ENCODE measurements at regions not wholly inside any gene's neighbourhood (a gene's known extent, or its start where the extent isn't known, plus 50 kb on each side); places are given as distances from the start of the nearest gene placed in this dataset.
"Not testable (repeated sequence)": the region's sequence is repeated elsewhere in the genome, so short reads cannot be mapped to it uniquely, and the experiment has no call there.

DNA sequence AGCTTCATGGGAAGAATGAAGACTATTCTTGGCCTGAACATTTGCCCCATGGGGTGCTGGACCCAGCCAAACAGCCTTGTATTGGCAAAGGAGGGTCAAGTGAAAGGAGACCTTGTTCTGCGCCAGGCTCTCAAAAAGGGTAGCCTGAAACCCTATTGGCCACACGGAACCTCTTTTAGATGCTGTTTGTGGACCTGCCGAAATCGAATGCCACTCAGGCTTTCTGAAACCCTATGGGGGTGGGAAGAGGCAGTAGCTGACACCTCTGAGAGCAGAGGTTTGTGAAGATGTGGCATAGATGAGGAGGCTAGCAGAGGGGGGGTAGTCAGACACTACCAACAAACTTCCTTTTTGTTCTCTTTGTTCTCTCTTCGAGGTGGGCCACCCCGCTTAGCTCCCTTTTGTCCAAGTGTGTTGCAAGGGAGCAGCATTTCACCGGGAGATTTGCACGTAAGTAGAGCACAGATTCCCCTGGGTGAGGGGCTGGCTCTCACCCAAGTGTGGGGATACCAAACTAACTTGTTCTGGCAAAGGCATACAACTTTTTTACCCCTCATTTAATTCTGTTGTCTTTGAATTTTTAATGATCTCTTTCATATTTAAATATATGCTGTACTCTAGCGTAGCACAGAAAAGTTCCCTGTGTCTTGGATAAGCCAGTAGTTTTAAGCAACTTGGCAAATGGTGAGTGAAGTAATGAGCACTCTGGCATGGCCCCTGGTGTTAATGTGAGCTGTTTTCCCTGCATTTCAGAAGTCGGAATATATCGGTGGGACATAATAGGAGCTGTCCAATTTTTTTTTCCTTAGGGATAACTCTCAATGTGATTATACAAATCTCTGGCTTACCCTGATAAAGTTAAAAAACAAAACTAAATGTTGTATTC is 107.7 kb downstream of the SEPTIN7 start:
- H3K27me3 ChIP-seq (ENCODE audit: low read length): no peaks in the 10 kb centered on the region
- H3K4me2 ChIP-seq (ENCODE audit: low read depth, low read length, poor library complexity, severe bottlenecking): no peak overlapping the region
- peaks cover 23% of the 10 kb centered on the region; the same call in 1 of the 2 replicates for H3F3A ChIP-seq (ENCODE audit: insufficient read depth)
- no peaks in the 10 kb centered on the region for H3K9me3 ChIP-seq (ENCODE audit: insufficient read depth, low read length)
- TF ChIP-seq, protein P1, sequence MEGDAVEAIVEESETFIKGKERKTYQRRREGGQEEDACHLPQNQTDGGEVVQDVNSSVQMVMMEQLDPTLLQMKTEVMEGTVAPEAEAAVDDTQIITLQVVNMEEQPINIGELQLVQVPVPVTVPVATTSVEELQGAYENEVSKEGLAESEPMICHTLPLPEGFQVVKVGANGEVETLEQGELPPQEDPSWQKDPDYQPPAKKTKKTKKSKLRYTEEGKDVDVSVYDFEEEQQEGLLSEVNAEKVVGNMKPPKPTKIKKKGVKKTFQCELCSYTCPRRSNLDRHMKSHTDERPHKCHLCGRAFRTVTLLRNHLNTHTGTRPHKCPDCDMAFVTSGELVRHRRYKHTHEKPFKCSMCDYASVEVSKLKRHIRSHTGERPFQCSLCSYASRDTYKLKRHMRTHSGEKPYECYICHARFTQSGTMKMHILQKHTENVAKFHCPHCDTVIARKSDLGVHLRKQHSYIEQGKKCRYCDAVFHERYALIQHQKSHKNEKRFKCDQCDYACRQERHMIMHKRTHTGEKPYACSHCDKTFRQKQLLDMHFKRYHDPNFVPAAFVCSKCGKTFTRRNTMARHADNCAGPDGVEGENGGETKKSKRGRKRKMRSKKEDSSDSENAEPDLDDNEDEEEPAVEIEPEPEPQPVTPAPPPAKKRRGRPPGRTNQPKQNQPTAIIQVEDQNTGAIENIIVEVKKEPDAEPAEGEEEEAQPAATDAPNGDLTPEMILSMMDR (IDR thresholded peaks at IDR 0.05; ENCODE audit: insufficient read depth, low read length, poor library complexity, severe bottlenecking): no peak
- no peak for TF ChIP-seq EZH2phosphoT487 (conservative IDR thresholded peaks at IDR 0.05; ENCODE audit: low read length)
- H3K9me2 ChIP-seq (replicated peaks; ENCODE audit: insufficient read depth, low read length): no peaks in the 10 kb centered on the region
- H3K9ac ChIP-seq (ENCODE audit: low read length): no peak overlapping the region
- H3K27ac ChIP-seq (ENCODE audit: low read depth, low read length): no peak overlapping the region
- no peaks in the 10 kb centered on the region for H4K20me1 ChIP-seq (ENCODE audit: low read depth, low read length)
- no peak overlapping the region for H3K4me3 ChIP-seq (ENCODE audit: insufficient read depth, low read length, poor library complexity, severe bottlenecking)
- no peak overlapping the region for H2AFZ ChIP-seq (ENCODE audit: low read depth, low read length, severe bottlenecking)
- H3K36me3 ChIP-seq (ENCODE audit: low read length): peaks cover 10% of the 10 kb centered on the region
- H3K79me2 ChIP-seq (ENCODE audit: insufficient read depth, low read length): no peaks in the 10 kb centered on the region

DNA sequence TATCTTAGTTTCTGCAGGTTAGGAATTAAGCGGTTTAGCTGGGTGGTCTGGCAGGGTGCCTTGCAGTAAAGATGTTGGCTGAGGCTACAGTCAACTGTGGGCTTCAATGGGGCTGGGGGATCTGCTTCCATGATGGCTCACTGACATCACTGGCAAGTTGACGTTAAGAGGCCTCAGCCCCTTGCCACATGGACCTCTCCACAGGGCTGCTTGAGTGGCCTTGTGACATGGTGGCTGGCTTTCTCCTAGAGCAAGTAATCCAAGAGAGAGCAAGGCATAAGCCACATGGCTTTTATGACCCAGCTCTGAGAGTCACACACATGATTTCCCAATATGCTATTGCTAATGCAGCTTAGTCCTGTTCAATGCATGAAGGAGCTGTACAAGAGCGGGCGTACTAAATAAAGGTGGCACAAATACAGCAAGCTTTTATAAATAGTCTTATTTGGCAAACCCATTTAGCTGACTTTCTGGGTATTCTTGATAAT is 109.1 kb downstream of the SEPTIN7 start:
- no peak for TF ChIP-seq EZH2phosphoT487 (conservative IDR thresholded peaks at IDR 0.05; ENCODE audit: low read length)
- TF ChIP-seq, protein P1 (IDR thresholded peaks at IDR 0.05; ENCODE audit: insufficient read depth, low read length, poor library complexity, severe bottlenecking): no peak

GRCh38 chr7:35910621-35911020 is 109.8 kb downstream of the SEPTIN7 start:
- H3K27me3 ChIP-seq (ENCODE audit: low read length); H3K79me2 ChIP-seq (ENCODE audit: insufficient read depth, low read length); H4K20me1 ChIP-seq (ENCODE audit: low read depth, low read length); H3F3A ChIP-seq (ENCODE audit: insufficient read depth); H2AFZ ChIP-seq (ENCODE audit: low read depth, low read length, severe bottlenecking); H3K9me2 ChIP-seq (replicated peaks; ENCODE audit: insufficient read depth, low read length); H3K4me3 ChIP-seq (ENCODE audit: insufficient read depth, low read length, poor library complexity, severe bottlenecking); H3K27ac ChIP-seq (ENCODE audit: low read depth, low read length); H3K9me3 ChIP-seq (ENCODE audit: insufficient read depth, low read length); H3K36me3 ChIP-seq (ENCODE audit: low read length); H3K4me2 ChIP-seq (ENCODE audit: low read depth, low read length, poor library complexity, severe bottlenecking); H3K9ac ChIP-seq (ENCODE audit: low read length): not testable (repeated sequence)

More for the DNA sequence above, 109.1 kb downstream of the SEPTIN7 start:
- Histone ChIP-seq H3F3A (ENCODE audit: insufficient read depth) (peaks cover 13% of the 10 kb centered on the region; the same call in 1 of the 2 replicates), H3K4me3 (ENCODE audit: insufficient read depth, low read length, poor library complexity, severe bottlenecking) (no peak overlapping the region), H2AFZ (ENCODE audit: low read depth, low read length, severe bottlenecking) (no peak overlapping the region), H3K36me3 (ENCODE audit: low read length) (no peaks in the 10 kb centered on the region; the same call in none of the 2 replicates), H3K9ac (ENCODE audit: low read length) (no peak overlapping the region), H3K27me3 (ENCODE audit: low read length) (no peaks in the 10 kb centered on the region), H3K9me2 (replicated peaks; ENCODE audit: insufficient read depth, low read length) (no peaks in the 10 kb centered on the region), H4K20me1 (ENCODE audit: low read depth, low read length) (no peaks in the 10 kb centered on the region), H3K79me2 (ENCODE audit: insufficient read depth, low read length) (no peaks in the 10 kb centered on the region), H3K27ac (ENCODE audit: low read depth, low read length) (no peak overlapping the region), H3K4me2 (ENCODE audit: low read depth, low read length, poor library complexity, severe bottlenecking) (no peak overlapping the region), H3K9me3 (ENCODE audit: insufficient read depth, low read length) (no peaks in the 10 kb centered on the region)

- not testable (repeated sequence) for H3K27me3 ChIP-seq (ENCODE audit: low read length); H3K9me2 ChIP-seq (replicated peaks; ENCODE audit: insufficient read depth, low read length); H3K27ac ChIP-seq (ENCODE audit: low read depth, low read length); H3K9me3 ChIP-seq (ENCODE audit: insufficient read depth, low read length); H3K4me2 ChIP-seq (ENCODE audit: low read depth, low read length, poor library complexity, severe bottlenecking); H3K9ac ChIP-seq (ENCODE audit: low read length); H4K20me1 ChIP-seq (ENCODE audit: low read depth, low read length); H3F3A ChIP-seq (ENCODE audit: insufficient read depth); H3K36me3 ChIP-seq (ENCODE audit: low read length); H3K79me2 ChIP-seq (ENCODE audit: insufficient read depth, low read length); H3K4me3 ChIP-seq (ENCODE audit: insufficient read depth, low read length, poor library complexity, severe bottlenecking); H2AFZ ChIP-seq (ENCODE audit: low read depth, low read length, severe bottlenecking)
Observed at GRCh38 chr7:35913350-35913749, 112.5 kb downstream of the SEPTIN7 start.

DNA sequence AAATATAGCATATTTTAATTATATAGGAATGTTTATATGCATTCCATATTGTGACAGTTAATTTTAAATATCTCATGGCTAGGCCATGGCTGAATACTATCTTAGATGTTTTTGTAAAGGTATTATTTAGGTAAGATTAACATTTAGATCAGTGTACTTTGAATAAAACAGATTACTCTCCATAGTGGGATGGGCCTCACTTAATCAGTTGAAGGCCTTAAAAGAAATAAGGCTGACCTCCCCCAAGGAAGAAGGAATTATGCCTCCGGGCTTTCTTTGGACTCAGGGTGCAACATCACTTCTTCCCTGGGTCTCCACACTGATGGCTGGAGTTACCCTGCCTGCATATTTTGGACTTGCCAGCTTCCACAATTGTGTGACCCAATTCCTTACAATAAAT is 113.4 kb downstream of the SEPTIN7 start:
- H3F3A ChIP-seq (ENCODE audit: insufficient read depth); H3K36me3 ChIP-seq (ENCODE audit: low read length); H3K4me3 ChIP-seq (ENCODE audit: insufficient read depth, low read length, poor library complexity, severe bottlenecking); H3K79me2 ChIP-seq (ENCODE audit: insufficient read depth, low read length); H3K9me3 ChIP-seq (ENCODE audit: insufficient read depth, low read length); H3K4me2 ChIP-seq (ENCODE audit: low read depth, low read length, poor library complexity, severe bottlenecking); H4K20me1 ChIP-seq (ENCODE audit: low read depth, low read length); H3K27me3 ChIP-seq (ENCODE audit: low read length); H2AFZ ChIP-seq (ENCODE audit: low read depth, low read length, severe bottlenecking); H3K27ac ChIP-seq (ENCODE audit: low read depth, low read length); H3K9me2 ChIP-seq (replicated peaks; ENCODE audit: insufficient read depth, low read length); H3K9ac ChIP-seq (ENCODE audit: low read length): not testable (repeated sequence)

DNA sequence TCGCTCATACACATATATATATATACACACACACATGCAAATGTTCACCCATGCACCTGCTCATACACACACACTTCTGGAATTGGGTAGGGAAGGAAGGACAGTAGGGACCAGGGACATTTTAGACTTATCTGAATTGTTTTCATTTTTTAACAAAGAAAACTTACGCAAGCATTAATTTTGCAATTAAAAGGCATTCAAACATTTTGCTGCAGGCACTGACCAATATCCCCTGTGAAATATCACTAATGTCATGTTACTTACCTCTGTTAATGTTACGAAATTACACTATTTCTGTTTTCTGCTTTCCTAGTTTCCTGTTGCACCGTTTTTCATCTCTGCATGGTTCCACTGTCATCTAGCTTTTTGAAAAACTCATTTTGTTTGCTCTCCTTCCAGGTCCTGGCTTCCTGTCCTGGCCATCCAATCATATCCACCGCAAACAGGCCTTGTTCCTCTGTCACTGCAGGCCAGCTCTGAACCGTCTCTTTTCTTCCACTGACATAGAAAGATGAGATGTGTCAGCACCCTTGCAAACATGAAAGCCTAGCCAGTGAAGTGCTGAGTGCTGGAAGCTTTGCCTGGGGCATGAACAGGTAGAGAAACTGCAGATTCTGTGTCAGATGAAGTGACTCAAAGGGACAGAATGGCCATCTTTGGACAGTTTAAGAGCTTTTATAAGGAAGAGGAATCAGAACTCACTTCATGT is 114.5 kb downstream of the SEPTIN7 start:
- H3K79me2 ChIP-seq (ENCODE audit: insufficient read depth, low read length); H3K4me2 ChIP-seq (ENCODE audit: low read depth, low read length, poor library complexity, severe bottlenecking); H3F3A ChIP-seq (ENCODE audit: insufficient read depth): not testable (repeated sequence)

More for the DNA sequence above, 114.5 kb downstream of the SEPTIN7 start:
- H4K20me1 ChIP-seq (ENCODE audit: low read depth, low read length); H3K9me2 ChIP-seq (replicated peaks; ENCODE audit: insufficient read depth, low read length); H3K27me3 ChIP-seq (ENCODE audit: low read length); H3K36me3 ChIP-seq (ENCODE audit: low read length); H3K4me3 ChIP-seq (ENCODE audit: insufficient read depth, low read length, poor library complexity, severe bottlenecking); H3K9me3 ChIP-seq (ENCODE audit: insufficient read depth, low read length); H2AFZ ChIP-seq (ENCODE audit: low read depth, low read length, severe bottlenecking); H3K27ac ChIP-seq (ENCODE audit: low read depth, low read length); H3K9ac ChIP-seq (ENCODE audit: low read length): not testable (repeated sequence)

Measured in SU-DHL-6 (cell line).